Aorta (tissue), 5 donors: ENCODE measurements at regions not wholly inside any gene's neighbourhood (a gene's known extent, or its start where the extent isn't known, plus 50 kb on each side); places are given as distances from the start of the nearest gene placed in this dataset.
A peak's percentile ranks its signal among the peaks of the same experiment; 100 is the strongest.

Experiments
- ATAC-seq: fragments of 200-7000 bp; cut with Tn5 transposase; one replicate; pipeline ENCODE4 v1.9.1; 2022; ENCODE audit warnings: moderate library complexity; ENCODE audit not compliant: low FRiP score
- DNase-seq, 2 donors: peaks; one replicate each; pipeline ENCODE4 v3.0.0-alpha.2; 2020
- H3K27ac ChIP-seq, 2 donors: one replicate each; pipeline ENCODE4 v1.5.1; 2013; ENCODE audit warnings: low read length in 2 of 2, mild to moderate bottlenecking in 2 of 2, moderate library complexity in 2 of 2, control low read depth in 1 of 2, inconsistent platforms in 1 of 2, low read depth in 1 of 2
- H3K27me3 ChIP-seq, 2 donors: one replicate each; pipeline ENCODE4 v1.6.1; 2013; ENCODE audit warnings: control low read depth in 1 of 2, low read length in 1 of 2, mild to moderate bottlenecking in 1 of 2, moderate library complexity in 1 of 2; ENCODE audit not compliant: insufficient read depth in 2 of 2, control insufficient read depth in 1 of 2
- H3K36me3 ChIP-seq, 2 donors: one replicate each; pipeline ENCODE4 v1.6.1; 2013; ENCODE audit warnings: control low read depth in 1 of 2, low read length in 1 of 2, mild to moderate bottlenecking in 1 of 2; ENCODE audit not compliant: insufficient read depth in 2 of 2, control insufficient read depth in 1 of 2
- H3K4me1 ChIP-seq, 2 donors: one replicate each; pipeline ENCODE4 v1.6.1; 2013; ENCODE audit warnings: low read length in 2 of 2, control low read depth in 1 of 2, mild to moderate bottlenecking in 1 of 2, moderate library complexity in 1 of 2; ENCODE audit not compliant: insufficient read depth in 2 of 2, control insufficient read depth in 1 of 2
- H3K4me3 ChIP-seq, 2 donors: one replicate each; pipeline ENCODE4 v1.5.1; 2013; ENCODE audit warnings: low read length in 2 of 2, control low read depth in 1 of 2, mild to moderate bottlenecking in 1 of 2
- H3K9me3 ChIP-seq: one replicate; pipeline ENCODE4 v1.6.1; 2013; ENCODE audit warnings: mild to moderate bottlenecking, low read length; ENCODE audit not compliant: control insufficient read depth
- WGBS, 2 donors: extraction: QIAGEN DNeasy Blood & Tissue Kit; methylation state at CpG; one replicate each; pipeline ENCODE4 v1.1.7; 2013; 5-methylcytosine and 5-hydroxymethylcytosine counted together
- intact Hi-C, 2 donors: fragments of 100-400 bp; cut with DNase I; formaldehyde crosslinking; loops; one replicate each; pipeline versions ENCODE4 v1.14.2 to v1.15.0; 2022
- donor health status: healthy with polysubstance abuse.
- donor health status: Bipolar disorder and iron deficiency.
- donor health status: DM: no; HTN: no; CAD: no.
- donor health status: DM: no; HTN: no; CAD: no.
- donor health status: DM: yes; HTN: yes; CAD: no.

GRCh38 chr9:81847181-81847915 is 80.9 kb upstream of the SPATA31D4 start:
- no peaks in the 10 kb centered on the region for H3K9me3 ChIP-seq
- H3K36me3 ChIP-seq: no peaks in the 10 kb centered on the region
- H3K4me1 ChIP-seq: no peaks in the 10 kb centered on the region
- WGBS, 2 donors: 57 to 60% methylated on average over 9 of the region's 9 CpGs
- ATAC-seq (no peak), DNase-seq (no peak)
- intact Hi-C loops: loop anchor here in 1 of 2 donors (10.0 kb wide), 2 partner anchors 253 to 323 kb away; no protein-coding TSS in a partner anchor
- H3K4me3 ChIP-seq: no peak overlapping the region
- H3K27ac ChIP-seq: no peak overlapping the region
- H3K27me3 ChIP-seq: no peaks in the 10 kb centered on the region

GRCh38 chr9:81848472-81848871 is 79.8 kb upstream of the SPATA31D4 start:
- no peaks in the 10 kb centered on the region for H3K36me3 ChIP-seq
- intact Hi-C loops: loop anchor here in 1 of 2 donors (10.0 kb wide), 2 partner anchors 254 to 324 kb away; no protein-coding TSS in a partner anchor
- H3K27ac ChIP-seq: no peak overlapping the region
- no peaks in the 10 kb centered on the region for H3K9me3 ChIP-seq
- 17 to 18% methylated on average over 2 of the region's 2 CpGs for WGBS, 2 donors
- DNase-seq (no peak), ATAC-seq (peak; percentile 58)
- H3K4me3 ChIP-seq: no peak overlapping the region
- no peaks in the 10 kb centered on the region for H3K4me1 ChIP-seq
- H3K27me3 ChIP-seq: no peaks in the 10 kb centered on the region

- intact Hi-C loops: loop anchor here in 1 of 2 donors (10.0 kb wide), 2 partner anchors 255 to 325 kb away; no protein-coding TSS in a partner anchor
- Histone ChIP-seq H3K27me3 (no peaks in the 10 kb centered on the region), H3K4me3 (no peak overlapping the region), H3K27ac (no peak overlapping the region), H3K36me3 (no peaks in the 10 kb centered on the region), H3K9me3 (no peaks in the 10 kb centered on the region), H3K4me1 (no peaks in the 10 kb centered on the region)
- no peak for ATAC-seq
- WGBS, 2 donors: 91 to 94% methylated on average over 8 of the region's 8 CpGs
- DNase-seq: no peak
Measured at GRCh38 chr9:81849631-81850259, 78.5 kb upstream of the SPATA31D4 start.

- no peak overlapping the region for H3K4me3 ChIP-seq
- H3K4me1 ChIP-seq: no peaks in the 10 kb centered on the region
- no peaks in the 10 kb centered on the region for H3K27me3 ChIP-seq
- 90 to 92% methylated on average over 6 of the region's 6 CpGs for WGBS, 2 donors
- no peak overlapping the region for H3K27ac ChIP-seq
- DNase-seq (no peak), ATAC-seq (no peak)
- intact Hi-C loops: no loop called here
- H3K9me3 ChIP-seq: no peaks in the 10 kb centered on the region
- no peaks in the 10 kb centered on the region for H3K36me3 ChIP-seq
Measured at GRCh38 chr9:81850724-81851123, 77.5 kb upstream of the SPATA31D4 start.

- DNase-seq: no peak
- no peaks in the 10 kb centered on the region for H3K36me3 ChIP-seq
- intact Hi-C loops: no loop called here
- H3K4me1 ChIP-seq: no peaks in the 10 kb centered on the region
- H3K27ac ChIP-seq: no peak overlapping the region
- no peak for ATAC-seq
- WGBS, 2 donors: 49 to 63% methylated on average over 5 of the region's 5 CpGs
- H3K27me3 ChIP-seq: no peaks in the 10 kb centered on the region
- no peaks in the 10 kb centered on the region for H3K9me3 ChIP-seq
- no peak overlapping the region for H3K4me3 ChIP-seq
Measured at GRCh38 chr9:81851340-81851739, 76.9 kb upstream of the SPATA31D4 start.

GRCh38 chr9:81852820-81853219 is 75.4 kb upstream of the SPATA31D4 start:
- intact Hi-C loops: no loop called here
- no peak for DNase-seq
- Histone ChIP-seq H3K9me3 (no peaks in the 10 kb centered on the region), H3K27ac (no peak overlapping the region), H3K36me3 (no peaks in the 10 kb centered on the region), H3K4me1 (no peaks in the 10 kb centered on the region), H3K27me3 (no peaks in the 10 kb centered on the region), H3K4me3 (no peak overlapping the region)
- ATAC-seq: no peak
- WGBS, 2 donors: 94 to 96% methylated on average over 1 of the region's 1 CpG

- H3K27me3 ChIP-seq: no peaks in the 10 kb centered on the region
- no peaks in the 10 kb centered on the region for H3K36me3 ChIP-seq
- DNase-seq (no peak), ATAC-seq (no peak)
- intact Hi-C loops: no loop called here
- no peaks in the 10 kb centered on the region for H3K9me3 ChIP-seq
- H3K4me1 ChIP-seq: no peaks in the 10 kb centered on the region
- 74 to 76% methylated on average over 2 of the region's 2 CpGs for WGBS, 2 donors
- no peak overlapping the region for H3K27ac ChIP-seq
- no peak overlapping the region for H3K4me3 ChIP-seq
Measured at GRCh38 chr9:81855538-81855937, 72.7 kb upstream of the SPATA31D4 start.

GRCh38 chr9:81858657-81859430 is 69.4 kb upstream of the SPATA31D4 start:
- no peaks in the 10 kb centered on the region for H3K36me3 ChIP-seq
- ATAC-seq: no peak
- no peaks in the 10 kb centered on the region for H3K27me3 ChIP-seq
- no peak overlapping the region for H3K27ac ChIP-seq
- no peak for DNase-seq
- WGBS, 2 donors: 87 to 90% methylated on average over 6 of the region's 6 CpGs
- H3K4me1 ChIP-seq: peaks cover 0 to 2% of the 10 kb centered on the region in 2 donors
- no peaks in the 10 kb centered on the region for H3K9me3 ChIP-seq
- H3K4me3 ChIP-seq: no peak overlapping the region
- intact Hi-C loops: no loop called here
